NCI-H2107 treated with DMSO at 0.1 percent for 48 hours (cell line): ENCODE measurements at regions not wholly inside any gene's neighbourhood (a gene's known extent, or its start where the extent isn't known, plus 50 kb on each side); places are given as distances from the start of the nearest gene placed in this dataset.
"Not testable (repeated sequence)": the region's sequence is repeated elsewhere in the genome, so short reads cannot be mapped to it uniquely, and the experiment has no call there.

Experiments used
- DNase-seq: peaks from one replicate; lab custom pipeline; 2025; ENCODE audit not compliant: unreplicated experiment; lab: John Stamatoyannopoulos, UW

GRCh38 chr7:55705728-55706450 is 133.6 kb upstream of the VOPP1 start:
- DNase-seq: not testable (repeated sequence)

GRCh38 chr7:55702831-55703230 is 130.5 kb upstream of the VOPP1 start:
- DNase-seq: not testable (repeated sequence)

GRCh38 chr7:55699450-55699842 is 127.1 kb upstream of the VOPP1 start:
- not testable (repeated sequence) for DNase-seq

- peak; percentile 88 for DNase-seq
These were observed 126.5 kb upstream of the VOPP1 start for GRCh38 chr7:55698607-55699449.

- not testable (repeated sequence) for DNase-seq
These were observed 123.8 kb upstream of the VOPP1 start for GRCh38 chr7:55695893-55696701.

- DNase-seq: not testable (repeated sequence)
These were observed 122.2 kb upstream of the VOPP1 start for GRCh38 chr7:55694484-55694883.

GRCh38 chr7:55688684-55689681 is 116.7 kb upstream of the VOPP1 start:
- peak; percentile 36 for DNase-seq

GRCh38 chr7:55688261-55688660 is 116.0 kb upstream of the VOPP1 start:
- DNase-seq: not testable (repeated sequence)

- not testable (repeated sequence) for DNase-seq
These were observed 115.0 kb upstream of the VOPP1 start for GRCh38 chr7:55687252-55687651.

- DNase-seq: not testable (repeated sequence)
These were observed 114.5 kb upstream of the VOPP1 start for GRCh38 chr7:55686771-55687170.

GRCh38 chr7:55683501-55683900 is 111.2 kb upstream of the VOPP1 start:
- not testable (repeated sequence) for DNase-seq

- not testable (repeated sequence) for DNase-seq
These were observed 103.3 kb upstream of the VOPP1 start for GRCh38 chr7:55675589-55675988.

GRCh38 chr7:55673525-55673924 is 101.2 kb upstream of the VOPP1 start:
- not testable (repeated sequence) for DNase-seq

- DNase-seq: not testable (repeated sequence)
These were observed 99.8 kb upstream of the VOPP1 start for GRCh38 chr7:55672084-55672483.

GRCh38 chr7:55657654-55658053 is 85.4 kb upstream of the VOPP1 start:
- DNase-seq: no peak

GRCh38 chr7:55651057-55651456 is 78.8 kb upstream of the VOPP1 start:
- no peak for DNase-seq

- DNase-seq: no peak
These were observed 76.9 kb upstream of the VOPP1 start for GRCh38 chr7:55649238-55649637.

GRCh38 chr7:55644567-55644966 is 72.3 kb upstream of the VOPP1 start:
- no peak for DNase-seq

GRCh38 chr7:55642266-55642665 is 70.0 kb upstream of the VOPP1 start:
- no peak for DNase-seq

- DNase-seq: no peak
These were observed 69.5 kb upstream of the VOPP1 start for GRCh38 chr7:55641811-55642210.
